Right atrium auricular region (tissue), 2 donors: ENCODE measurements at regions not wholly inside any gene's neighbourhood (a gene's known extent, or its start where the extent isn't known, plus 50 kb on each side); places are given as distances from the start of the nearest gene placed in this dataset.

Source experiments
- DNase-seq: peaks from one replicate; pipeline ENCODE4 v3.0.0-alpha.2; 2019; ENCODE audit warnings: low spot score
- H3K27ac ChIP-seq, 2 donors: fragments of 200-600 bp; sonication (generic); 1 replicate in 1 of 2; 2 replicates in 1 of 2; pipeline ENCODE4 v1.5.1; 2016 to 2019
- H3K27me3 ChIP-seq, 2 donors: fragments of 200-600 bp; sonication (generic); one replicate each; pipeline versions ENCODE4 v1.5.1 to v1.6.0; 2017 to 2019
- H3K36me3 ChIP-seq: fragments of 200-600 bp; sonication (generic); one replicate; pipeline ENCODE4 v1.5.1; 2016
- H3K4me1 ChIP-seq, 2 donors: fragments of 200-600 bp; sonication (generic); one replicate each; pipeline versions ENCODE4 v1.5.1 to v1.6.0; 2017 to 2019
- H3K4me3 ChIP-seq, 2 donors: fragments of 200-600 bp; sonication (generic); 1 replicate in 1 of 2; 2 replicates in 1 of 2; pipeline ENCODE4 v1.5.1; 2017 to 2019; ENCODE audit warnings: mild to moderate bottlenecking in 1 of 2, moderate library complexity in 1 of 2
- H3K9me3 ChIP-seq, 2 donors: fragments of 200-600 bp; sonication (generic); one replicate each; pipeline ENCODE4 v1.5.1; 2019
- TF ChIP-seq, protein P1 (sequence below), 2 donors: fragments of 200-600 bp; sonication (generic); IDR thresholded peaks; one replicate each; pipeline ENCODE4 v1.5.1; 2019; ENCODE audit warnings: antibody characterized with exemption in 2 of 2

GRCh38 chr6:119566546-119567260 lies 217.1 kb upstream of the MAN1A1 start:
- TF ChIP-seq, protein P1, sequence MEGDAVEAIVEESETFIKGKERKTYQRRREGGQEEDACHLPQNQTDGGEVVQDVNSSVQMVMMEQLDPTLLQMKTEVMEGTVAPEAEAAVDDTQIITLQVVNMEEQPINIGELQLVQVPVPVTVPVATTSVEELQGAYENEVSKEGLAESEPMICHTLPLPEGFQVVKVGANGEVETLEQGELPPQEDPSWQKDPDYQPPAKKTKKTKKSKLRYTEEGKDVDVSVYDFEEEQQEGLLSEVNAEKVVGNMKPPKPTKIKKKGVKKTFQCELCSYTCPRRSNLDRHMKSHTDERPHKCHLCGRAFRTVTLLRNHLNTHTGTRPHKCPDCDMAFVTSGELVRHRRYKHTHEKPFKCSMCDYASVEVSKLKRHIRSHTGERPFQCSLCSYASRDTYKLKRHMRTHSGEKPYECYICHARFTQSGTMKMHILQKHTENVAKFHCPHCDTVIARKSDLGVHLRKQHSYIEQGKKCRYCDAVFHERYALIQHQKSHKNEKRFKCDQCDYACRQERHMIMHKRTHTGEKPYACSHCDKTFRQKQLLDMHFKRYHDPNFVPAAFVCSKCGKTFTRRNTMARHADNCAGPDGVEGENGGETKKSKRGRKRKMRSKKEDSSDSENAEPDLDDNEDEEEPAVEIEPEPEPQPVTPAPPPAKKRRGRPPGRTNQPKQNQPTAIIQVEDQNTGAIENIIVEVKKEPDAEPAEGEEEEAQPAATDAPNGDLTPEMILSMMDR (IDR thresholded peaks at IDR 0.05), result no peak
- no peak overlapping the region for H3K4me3 ChIP-seq
- no peaks in the 10 kb centered on the region for H3K4me1 ChIP-seq
- no peak overlapping the region for H3K27ac ChIP-seq
- no peak for DNase-seq
- no peaks in the 10 kb centered on the region for H3K9me3 ChIP-seq
- H3K27me3 ChIP-seq, result no peaks in the 10 kb centered on the region
- H3K36me3 ChIP-seq, result no peaks in the 10 kb centered on the region

DNA sequence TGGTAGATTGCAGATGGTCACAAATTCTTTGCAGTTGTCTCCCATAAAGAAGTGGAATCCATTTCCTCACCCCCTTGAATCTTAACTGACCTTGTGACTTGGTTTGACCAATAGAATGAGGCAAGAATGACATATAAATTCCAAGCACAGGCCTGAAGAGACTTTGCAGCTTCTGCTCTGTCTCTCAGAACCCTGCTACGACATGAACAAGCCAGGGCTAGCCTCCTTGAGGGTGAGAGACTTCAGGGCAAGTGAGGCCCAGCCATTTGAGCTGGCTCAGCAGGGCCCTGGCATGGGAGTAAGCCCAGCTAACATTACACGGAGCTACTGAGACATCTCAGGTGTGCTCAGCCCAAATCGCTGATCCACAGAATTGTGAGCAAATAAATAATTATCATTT lies 216.3 kb upstream of the MAN1A1 start:
- TF ChIP-seq, protein P1 (IDR thresholded peaks at IDR 0.05), result no peak
- no peak for DNase-seq
- Histone ChIP-seq H3K9me3 (no peaks in the 10 kb centered on the region), H3K36me3 (no peaks in the 10 kb centered on the region), H3K27me3 (no peaks in the 10 kb centered on the region), H3K27ac (no peak overlapping the region), H3K4me1 (no peaks in the 10 kb centered on the region), H3K4me3 (no peak overlapping the region)

DNA sequence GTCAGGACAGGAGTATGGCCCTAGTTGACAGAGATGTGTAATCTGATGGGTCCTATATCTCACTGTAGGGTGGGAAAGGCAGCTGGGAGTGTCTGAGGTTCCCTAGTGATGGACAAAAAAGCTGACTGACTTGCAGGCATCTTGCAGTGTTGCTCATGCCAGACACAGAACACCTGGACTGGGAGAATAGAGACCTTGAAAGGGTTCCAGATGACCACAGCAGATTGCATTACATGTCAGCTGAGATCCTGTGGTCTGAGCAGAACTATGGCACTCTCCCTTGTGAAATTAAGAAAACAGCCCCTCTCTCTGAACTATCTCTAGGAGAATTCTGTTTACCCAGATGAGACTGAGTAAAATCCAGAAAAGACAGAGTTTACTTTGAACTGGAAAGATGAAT lies 212.6 kb upstream of the MAN1A1 start:
- no peak overlapping the region for H3K27ac ChIP-seq
- no peaks in the 10 kb centered on the region for H3K9me3 ChIP-seq
- no peaks in the 10 kb centered on the region for H3K4me1 ChIP-seq
- TF ChIP-seq, protein P1 (IDR thresholded peaks at IDR 0.05), result no peak
- no peaks in the 10 kb centered on the region for H3K36me3 ChIP-seq
- H3K4me3 ChIP-seq, result no peak overlapping the region
- no peaks in the 10 kb centered on the region for H3K27me3 ChIP-seq
- no peak for DNase-seq

DNA sequence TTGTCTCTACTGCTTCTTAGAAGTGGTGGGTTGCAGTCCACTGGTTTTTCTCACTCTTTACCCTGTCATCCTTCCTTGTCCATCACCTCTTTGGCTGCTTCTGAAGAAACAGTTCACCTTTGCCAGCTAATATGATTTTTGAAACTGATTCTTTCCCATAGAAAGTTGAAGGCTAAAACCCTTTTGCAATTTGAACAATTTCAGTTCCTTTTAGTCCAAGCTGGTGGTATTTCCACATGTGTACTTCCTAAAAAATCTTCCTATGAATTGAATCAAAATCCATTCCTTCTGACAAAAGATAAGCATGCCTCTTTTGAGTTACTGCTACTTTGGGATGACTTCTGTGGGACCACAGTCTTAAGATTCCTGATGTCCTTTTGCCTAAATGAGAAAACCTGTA lies 210.0 kb upstream of the MAN1A1 start:
- TF ChIP-seq, protein P1 (IDR thresholded peaks at IDR 0.05), result no peak
- no peak for DNase-seq

GRCh38 chr6:119557239-119557638 lies 207.7 kb upstream of the MAN1A1 start:
- no peak overlapping the region for H3K27ac ChIP-seq
- H3K4me3 ChIP-seq, result no peak overlapping the region
- DNase-seq, result no peak
- TF ChIP-seq, protein P1 (IDR thresholded peaks at IDR 0.05), result no peak
- H3K9me3 ChIP-seq, result no peaks in the 10 kb centered on the region
- no peaks in the 10 kb centered on the region for H3K4me1 ChIP-seq
- H3K36me3 ChIP-seq, result no peaks in the 10 kb centered on the region
- H3K27me3 ChIP-seq, result no peaks in the 10 kb centered on the region

More for the DNA sequence above, 210.0 kb upstream of the MAN1A1 start:
- Histone ChIP-seq H3K27ac (no peak overlapping the region), H3K36me3 (no peaks in the 10 kb centered on the region), H3K4me1 (no peaks in the 10 kb centered on the region), H3K4me3 (no peak overlapping the region), H3K9me3 (no peaks in the 10 kb centered on the region), H3K27me3 (no peaks in the 10 kb centered on the region)

DNA sequence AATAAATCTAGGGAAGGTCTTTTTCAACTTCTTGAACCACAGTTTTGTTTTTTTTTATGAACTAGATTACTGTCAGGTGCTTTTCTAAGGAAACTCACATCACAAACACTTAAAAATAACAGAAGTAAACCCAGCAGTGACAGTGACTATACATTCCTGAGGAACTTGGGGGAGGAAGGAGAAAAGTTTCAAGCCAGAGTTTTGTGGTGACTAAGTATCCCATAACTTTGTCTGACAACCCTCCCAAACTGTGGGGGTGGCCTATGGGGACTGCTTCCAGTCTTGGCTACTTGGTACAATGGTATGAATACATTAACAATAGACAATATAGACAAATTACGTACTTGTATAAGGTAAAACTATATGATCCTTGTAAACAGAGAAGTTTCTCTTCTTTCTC lies 202.5 kb upstream of the MAN1A1 start:
- TF ChIP-seq, protein P1 (IDR thresholded peaks at IDR 0.05), result no peak
- Histone ChIP-seq H3K36me3 (no peaks in the 10 kb centered on the region), H3K4me1 (no peaks in the 10 kb centered on the region), H3K27me3 (no peaks in the 10 kb centered on the region), H3K9me3 (no peaks in the 10 kb centered on the region), H3K4me3 (no peak overlapping the region), H3K27ac (no peak overlapping the region)
- no peak for DNase-seq
